CD14-positive monocyte (primary cell): ENCODE measurements at regions not wholly inside any gene's neighbourhood (a gene's known extent, or its start where the extent isn't known, plus 50 kb on each side); places are given as distances from the start of the nearest gene placed in this dataset.

ENCODE experiments used
- DNase-seq, 3 donors: peaks; one replicate each; pipeline ENCODE4 v3.0.0-alpha.2; 2011 to 2022
- H2AFZ ChIP-seq: 2 replicates; pipeline ENCODE4 v1.6.0; 2012; ENCODE audit warnings: mild to moderate bottlenecking, low read depth, low read length, inconsistent platforms; ENCODE audit not compliant: insufficient read depth, poor library complexity, severe bottlenecking
- H3K27ac ChIP-seq, 2 donors: 1 replicate in 1 of 2; 2 replicates in 1 of 2; pipeline ENCODE4 v1.5.1; 2012 to 2013; ENCODE audit warnings: low read length in 2 of 2, control low read depth in 1 of 2, inconsistent platforms in 1 of 2, low read depth in 1 of 2, mild to moderate bottlenecking in 1 of 2
- H3K27me3 ChIP-seq, 2 donors: one replicate each; pipeline versions ENCODE4 v1.6.0 to v1.6.1; 2011 to 2013; ENCODE audit warnings: low read length in 2 of 2; ENCODE audit not compliant: control insufficient read depth in 2 of 2, insufficient read depth in 2 of 2
- H3K36me3 ChIP-seq, 2 donors: replicated peaks in 1 of 2; 1 replicate in 1 of 2; 2 replicates in 1 of 2; pipeline versions ENCODE4 v1.5.1 to v1.6.1; 2012 to 2013; ENCODE audit warnings: low read length in 2 of 2, control low read depth in 1 of 2, inconsistent platforms in 1 of 2, mild to moderate bottlenecking in 1 of 2; ENCODE audit not compliant: insufficient read depth in 2 of 2, control insufficient read depth in 1 of 2
- H3K4me1 ChIP-seq, 2 donors: 1 replicate in 1 of 2; 2 replicates in 1 of 2; pipeline versions ENCODE4 v1.5.1 to v1.6.1; 2012 to 2013; ENCODE audit warnings: low read length in 2 of 2, control low read depth in 1 of 2, inconsistent platforms in 1 of 2, mild to moderate bottlenecking in 1 of 2, moderate library complexity in 1 of 2; ENCODE audit not compliant: insufficient read depth in 2 of 2, control insufficient read depth in 1 of 2
- H3K4me2 ChIP-seq: replicated peaks from 2 replicates; pipeline ENCODE3; 2012; ENCODE audit warnings: low read length, moderate library complexity, mild to moderate bottlenecking; ENCODE audit not compliant: poor library complexity, severe bottlenecking; ENCODE audit errors: extremely low read depth
- H3K4me3 ChIP-seq, 3 experiments: fragments of 200-600 bp in 1 of 3; sonication (generic) in 1 of 3; replicated peaks in 1 of 3; 1 replicate in 2 of 3; 2 replicates in 1 of 3; pipeline ENCODE4 v1.5.1; 2011 to 2013; ENCODE audit warnings: low read length in 3 of 3, mild to moderate bottlenecking in 3 of 3, control low read depth in 2 of 3, low read depth in 2 of 3, inconsistent platforms in 1 of 3, moderate library complexity in 1 of 3
- H3K79me2 ChIP-seq: 2 replicates; pipeline ENCODE4 v1.6.0; 2012; ENCODE audit warnings: mild to moderate bottlenecking, control low read depth, inconsistent platforms, low read length, moderate library complexity; ENCODE audit not compliant: insufficient read depth
- H3K9ac ChIP-seq: 2 replicates; pipeline ENCODE4 v1.6.0; 2017; ENCODE audit warnings: low read length, mild to moderate bottlenecking; ENCODE audit not compliant: insufficient read depth, poor library complexity, severe bottlenecking
- H3K9me3 ChIP-seq, 2 donors: replicated peaks in 1 of 2; 1 replicate in 1 of 2; 2 replicates in 1 of 2; pipeline versions ENCODE4 v1.5.1 to v1.6.1; 2012 to 2013; ENCODE audit warnings: low read length in 2 of 2, control low read depth in 1 of 2; ENCODE audit not compliant: control insufficient read depth in 1 of 2, insufficient read depth in 1 of 2
- H4K20me1 ChIP-seq: 2 replicates; pipeline ENCODE4 v1.6.0; 2012; ENCODE audit warnings: mild to moderate bottlenecking, low read length, control low read depth, moderate library complexity; ENCODE audit not compliant: insufficient read depth
- H3K27ac Mint-ChIP-seq, 7 donors: one replicate each; pipeline ENCODE4 v1.8.0; 2020; ENCODE audit warnings: mild to moderate bottlenecking in 7 of 7, mixed read lengths in 7 of 7, moderate library complexity in 6 of 7, inconsistent platforms in 2 of 7
- H3K27me3 Mint-ChIP-seq, 3 donors: one replicate each; pipeline ENCODE4 v1.8.0; 2021 to 2022; ENCODE audit warnings: low read depth in 3 of 3, mild to moderate bottlenecking in 3 of 3, mixed read lengths in 3 of 3, moderate library complexity in 3 of 3, inconsistent platforms in 1 of 3
- H3K36me3 Mint-ChIP-seq, 2 donors: one replicate each; pipeline ENCODE4 v1.8.0; 2020; ENCODE audit warnings: mixed read lengths in 2 of 2, inconsistent platforms in 1 of 2, mild to moderate bottlenecking in 1 of 2
- H3K4me1 Mint-ChIP-seq: one replicate; pipeline ENCODE4 v1.8.0; 2020; ENCODE audit warnings: mild to moderate bottlenecking, mixed read lengths
- H3K4me3 Mint-ChIP-seq, 2 donors: one replicate each; pipeline ENCODE4 v1.8.0; 2020; ENCODE audit warnings: mild to moderate bottlenecking in 2 of 2, mixed read lengths in 2 of 2, moderate library complexity in 1 of 2
- H3K9me3 Mint-ChIP-seq, 7 donors: one replicate each; pipeline ENCODE4 v1.8.0; 2020 to 2022; ENCODE audit warnings: mixed read lengths in 7 of 7, mild to moderate bottlenecking in 6 of 7, moderate library complexity in 6 of 7, inconsistent platforms in 2 of 7
- WGBS: methylation state at CpG from one replicate; pipeline ENCODE4 v1.1.5; 2013; ENCODE audit warnings: missing lambda C conversion rate; ENCODE audit not compliant: insufficient coverage; 5-methylcytosine and 5-hydroxymethylcytosine counted together
- intact Hi-C, 2 donors: fragments of 100-400 bp; cut with micrococcal nuclease; formaldehyde crosslinking; loops; one replicate each; pipeline versions ENCODE4 v1.15.0 to v1.15.1; 2023
- TF ChIP-seq, protein P1 (sequence below): fragments of 200-600 bp; IDR thresholded peaks from one replicate; pipeline ENCODE4 v1.8.0; 2022; ENCODE audit warnings: antibody characterized with exemption, mild to moderate bottlenecking

DNA sequence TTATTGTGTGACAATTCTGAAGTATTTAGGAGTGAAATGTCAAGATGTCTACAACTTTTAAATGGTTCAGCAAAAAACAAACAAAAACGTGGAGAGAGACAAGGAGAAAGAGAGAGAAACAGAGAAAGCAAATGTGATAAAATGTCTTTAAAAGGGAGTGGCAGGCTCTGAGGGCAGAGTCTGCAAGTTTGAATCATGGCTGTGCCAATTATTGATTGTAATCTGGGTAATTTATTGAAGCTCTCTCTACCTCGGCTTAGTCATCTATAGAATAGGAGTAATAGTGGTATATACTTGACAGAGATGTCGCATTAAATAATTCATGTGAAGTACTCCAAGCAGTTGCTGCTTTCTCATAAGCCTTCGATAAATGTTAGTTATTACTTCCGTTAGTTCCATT is 61.3 kb upstream of the ARID1B start:
- no peaks in the 10 kb centered on the region for H3K9me3 ChIP-seq
- no peaks in the 10 kb centered on the region for H3K36me3 ChIP-seq
- no peak overlapping the region for H3K27ac ChIP-seq
- no peaks in the 10 kb centered on the region for H3K79me2 ChIP-seq
- Mint-ChIP-seq H3K9me3 (peaks cover 0 to 3% (median 1%) of the 10 kb centered on the region in 7 donors), H3K27ac (no peak overlapping the region), H3K4me3 (no peak overlapping the region), H3K4me1 (peaks cover 24% of the 10 kb centered on the region), H3K36me3 (no peaks in the 10 kb centered on the region), H3K27me3 (peaks cover 0 to 2% (median 0%) of the 10 kb centered on the region in 3 donors)
- no peaks in the 10 kb centered on the region for H4K20me1 ChIP-seq
- no peak overlapping the region for H3K4me3 ChIP-seq
- no peak overlapping the region for H3K9ac ChIP-seq
- TF ChIP-seq, protein P1, sequence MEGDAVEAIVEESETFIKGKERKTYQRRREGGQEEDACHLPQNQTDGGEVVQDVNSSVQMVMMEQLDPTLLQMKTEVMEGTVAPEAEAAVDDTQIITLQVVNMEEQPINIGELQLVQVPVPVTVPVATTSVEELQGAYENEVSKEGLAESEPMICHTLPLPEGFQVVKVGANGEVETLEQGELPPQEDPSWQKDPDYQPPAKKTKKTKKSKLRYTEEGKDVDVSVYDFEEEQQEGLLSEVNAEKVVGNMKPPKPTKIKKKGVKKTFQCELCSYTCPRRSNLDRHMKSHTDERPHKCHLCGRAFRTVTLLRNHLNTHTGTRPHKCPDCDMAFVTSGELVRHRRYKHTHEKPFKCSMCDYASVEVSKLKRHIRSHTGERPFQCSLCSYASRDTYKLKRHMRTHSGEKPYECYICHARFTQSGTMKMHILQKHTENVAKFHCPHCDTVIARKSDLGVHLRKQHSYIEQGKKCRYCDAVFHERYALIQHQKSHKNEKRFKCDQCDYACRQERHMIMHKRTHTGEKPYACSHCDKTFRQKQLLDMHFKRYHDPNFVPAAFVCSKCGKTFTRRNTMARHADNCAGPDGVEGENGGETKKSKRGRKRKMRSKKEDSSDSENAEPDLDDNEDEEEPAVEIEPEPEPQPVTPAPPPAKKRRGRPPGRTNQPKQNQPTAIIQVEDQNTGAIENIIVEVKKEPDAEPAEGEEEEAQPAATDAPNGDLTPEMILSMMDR, result no peak
- peaks cover 16 to 25% of the 10 kb centered on the region in 2 donors for H3K4me1 ChIP-seq
- intact Hi-C loops, result no loop called here
- H3K27me3 ChIP-seq, result no peaks in the 10 kb centered on the region
- 91% methylated on average over 4 of the region's 5 CpGs for WGBS
- no peak for DNase-seq
- no peak overlapping the region for H2AFZ ChIP-seq
- no peak overlapping the region for H3K4me2 ChIP-seq

DNA sequence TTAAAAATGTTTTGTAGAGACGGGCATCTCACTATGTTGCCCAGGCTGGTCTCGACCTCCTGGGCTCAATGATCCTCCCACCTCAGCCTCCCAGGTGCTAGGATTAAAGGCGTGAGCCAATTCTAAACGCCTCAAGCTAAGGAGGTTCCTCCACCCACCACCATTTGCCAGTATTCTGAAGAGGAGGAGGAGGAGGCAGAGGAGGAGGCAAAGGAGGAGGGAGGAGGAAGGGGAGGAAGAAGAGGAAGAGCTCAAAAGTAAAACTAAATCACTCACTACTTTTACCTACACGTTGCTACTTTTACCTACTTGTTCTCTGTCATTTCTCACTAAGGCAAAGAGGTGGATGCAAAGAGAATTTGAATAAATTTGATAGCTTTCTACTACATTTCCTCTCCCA is 63.6 kb upstream of the ARID1B start:
- Histone ChIP-seq H3K36me3 (no peaks in the 10 kb centered on the region), H3K4me1 (peaks cover 2 to 5% of the 10 kb centered on the region in 2 donors), H3K27me3 (no peaks in the 10 kb centered on the region), H3K4me2 (no peak overlapping the region), H3K9ac (no peak overlapping the region), H2AFZ (no peak overlapping the region), H3K27ac (no peak overlapping the region), H4K20me1 (no peaks in the 10 kb centered on the region), H3K9me3 (no peaks in the 10 kb centered on the region), H3K4me3 (no peak overlapping the region), H3K79me2 (no peaks in the 10 kb centered on the region)
- H3K36me3 Mint-ChIP-seq, result no peaks in the 10 kb centered on the region
- peaks cover 8% of the 10 kb centered on the region for H3K4me1 Mint-ChIP-seq
- WGBS, result no CpG with 5 or more reads among the region's 5 CpGs
- H3K27ac Mint-ChIP-seq, result no peak overlapping the region
- peaks cover 0 to 3% (median 1%) of the 10 kb centered on the region in 7 donors for H3K9me3 Mint-ChIP-seq
- H3K4me3 Mint-ChIP-seq, result no peak overlapping the region
- no peak for DNase-seq
- peaks cover 0 to 4% (median 0%) of the 10 kb centered on the region in 3 donors for H3K27me3 Mint-ChIP-seq
- intact Hi-C loops, result no loop called here
- TF ChIP-seq, protein P1, result no peak
